Activated naive CD4-positive, alpha-beta T cell treated with anti-CD3 and anti-CD28 coated beads, Interleukin-2, amount 50 U/mL, for 24 hours (primary cell): ENCODE measurements at regions not wholly inside any gene's neighbourhood (a gene's known extent, or its start where the extent isn't known, plus 50 kb on each side); places are given as distances from the start of the nearest gene placed in this dataset.

Experiments
- H3K27ac Mint-ChIP-seq: one replicate; pipeline ENCODE4 v1.8.0; 2021; ENCODE audit warnings: mild to moderate bottlenecking, mixed read lengths
- H3K27me3 Mint-ChIP-seq: one replicate; pipeline ENCODE4 v1.8.0; 2021; ENCODE audit warnings: mixed read lengths
- H3K36me3 Mint-ChIP-seq: one replicate; pipeline ENCODE4 v1.8.0; 2021; ENCODE audit warnings: mixed read lengths
- H3K4me1 Mint-ChIP-seq: one replicate; pipeline ENCODE4 v1.8.0; 2021; ENCODE audit warnings: mixed read lengths
- H3K4me3 Mint-ChIP-seq: one replicate; pipeline ENCODE4 v1.8.0; 2021; ENCODE audit warnings: mild to moderate bottlenecking, mixed read lengths
- H3K9me3 Mint-ChIP-seq: one replicate; pipeline ENCODE4 v1.8.0; 2021; ENCODE audit warnings: mixed read lengths

DNA sequence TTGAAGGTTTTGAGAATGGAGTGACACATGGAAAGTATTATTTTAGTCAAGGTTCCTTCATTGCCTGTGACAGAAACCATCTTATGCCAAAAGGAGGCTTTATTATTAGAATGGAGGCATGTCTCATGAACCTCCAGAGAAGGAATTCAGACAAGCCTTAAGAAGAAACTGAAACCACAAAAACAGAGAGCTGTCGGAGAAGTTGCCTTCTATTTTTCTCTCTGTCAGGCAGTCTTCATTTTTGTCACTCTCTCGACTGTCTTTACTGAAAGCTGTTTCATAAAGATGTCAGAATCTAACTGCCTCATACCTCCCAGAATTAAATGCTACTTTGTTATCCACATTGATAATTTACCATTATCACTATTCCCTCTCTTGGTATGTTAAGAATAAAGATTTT, 434.7 kb upstream of the ADGRL4 start:
- peaks cover 5% of the 10 kb centered on the region for H3K9me3 Mint-ChIP-seq
- H3K36me3 Mint-ChIP-seq: no peaks in the 10 kb centered on the region
- no peaks in the 10 kb centered on the region for H3K27me3 Mint-ChIP-seq
- no peak overlapping the region for H3K27ac Mint-ChIP-seq
- no peak overlapping the region for H3K4me3 Mint-ChIP-seq
- no peaks in the 10 kb centered on the region for H3K4me1 Mint-ChIP-seq

DNA sequence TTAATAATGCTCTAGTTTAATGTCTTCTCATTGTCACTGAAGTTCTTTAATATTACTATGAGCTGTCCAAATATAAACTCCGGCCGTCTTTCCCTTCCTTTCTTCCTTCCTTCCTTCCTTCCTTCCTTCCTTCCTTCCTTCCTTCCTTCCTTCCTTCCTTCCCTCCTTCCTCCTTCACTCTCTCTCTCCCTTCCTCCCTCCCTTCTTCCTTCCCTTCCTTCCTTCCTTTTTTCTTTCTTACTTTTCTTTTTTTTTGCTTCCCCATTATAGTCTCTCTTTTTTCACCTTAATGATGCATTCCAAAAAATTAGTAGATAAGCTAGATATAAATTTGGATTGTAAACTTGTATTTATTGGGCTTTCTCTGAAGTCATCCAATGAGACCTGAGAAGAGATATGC, 431.0 kb upstream of the ADGRL4 start:
- H3K27me3 Mint-ChIP-seq: no peaks in the 10 kb centered on the region
- H3K9me3 Mint-ChIP-seq: peaks cover 5% of the 10 kb centered on the region
- H3K4me1 Mint-ChIP-seq: no peaks in the 10 kb centered on the region
- no peak overlapping the region for H3K27ac Mint-ChIP-seq
- no peaks in the 10 kb centered on the region for H3K36me3 Mint-ChIP-seq
- no peak overlapping the region for H3K4me3 Mint-ChIP-seq

DNA sequence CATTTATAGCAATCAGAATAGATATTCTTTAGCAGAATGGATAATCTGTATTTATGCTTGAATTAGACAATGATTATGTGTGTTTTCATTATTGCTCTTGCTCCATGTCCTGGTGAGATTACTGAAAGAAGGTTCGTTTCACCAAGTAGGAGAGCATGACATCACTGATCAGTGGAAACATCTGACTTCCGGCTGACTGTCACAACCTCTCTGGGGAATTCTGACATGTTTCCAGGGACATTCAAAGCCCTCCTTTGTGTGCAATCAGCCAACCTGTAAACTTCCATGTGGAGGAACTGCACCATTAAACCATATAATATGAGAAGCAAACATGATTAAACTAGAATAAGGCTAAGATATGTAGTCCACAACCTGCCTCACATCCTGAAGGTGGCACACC, 424.8 kb upstream of the ADGRL4 start:
- no peaks in the 10 kb centered on the region for H3K4me1 Mint-ChIP-seq
- no peaks in the 10 kb centered on the region for H3K9me3 Mint-ChIP-seq
- H3K4me3 Mint-ChIP-seq: no peak overlapping the region
- no peak overlapping the region for H3K27ac Mint-ChIP-seq
- H3K27me3 Mint-ChIP-seq: no peaks in the 10 kb centered on the region
- no peaks in the 10 kb centered on the region for H3K36me3 Mint-ChIP-seq

- no peak overlapping the region for H3K27ac Mint-ChIP-seq
- no peaks in the 10 kb centered on the region for H3K4me1 Mint-ChIP-seq
- H3K9me3 Mint-ChIP-seq: no peaks in the 10 kb centered on the region
- H3K4me3 Mint-ChIP-seq: no peak overlapping the region
- H3K36me3 Mint-ChIP-seq: no peaks in the 10 kb centered on the region
- no peaks in the 10 kb centered on the region for H3K27me3 Mint-ChIP-seq
Observed at GRCh38 chr1:79430437-79430836, 423.9 kb upstream of the ADGRL4 start.

DNA sequence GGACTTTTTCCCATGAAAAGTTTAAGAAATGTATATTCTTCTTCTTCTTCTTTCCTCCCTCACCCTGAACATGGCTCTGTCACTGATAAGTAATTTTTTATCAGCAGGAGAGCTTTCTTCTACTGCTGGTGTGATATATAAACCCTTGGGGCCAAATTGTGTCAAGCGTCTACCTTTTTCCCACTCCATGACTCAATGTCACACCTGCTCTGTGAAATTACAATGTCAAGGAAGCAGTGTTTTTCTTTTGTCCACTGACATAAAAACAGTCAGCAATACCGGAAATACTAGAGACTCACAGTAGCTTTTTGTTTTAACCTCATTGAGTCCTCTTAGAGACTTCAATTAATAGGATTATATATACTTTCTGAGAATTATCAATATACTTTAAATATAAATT, 416.2 kb upstream of the ADGRL4 start:
- Mint-ChIP-seq H3K27ac (no peak overlapping the region), H3K4me1 (no peaks in the 10 kb centered on the region), H3K4me3 (no peak overlapping the region), H3K27me3 (no peaks in the 10 kb centered on the region), H3K36me3 (no peaks in the 10 kb centered on the region), H3K9me3 (no peaks in the 10 kb centered on the region)

GRCh38 chr1:79398501-79398900, 392.0 kb upstream of the ADGRL4 start:
- Mint-ChIP-seq H3K9me3 (peaks cover 13% of the 10 kb centered on the region), H3K4me3 (no peak overlapping the region), H3K4me1 (no peaks in the 10 kb centered on the region), H3K27me3 (no peaks in the 10 kb centered on the region), H3K27ac (no peak overlapping the region), H3K36me3 (no peaks in the 10 kb centered on the region)

DNA sequence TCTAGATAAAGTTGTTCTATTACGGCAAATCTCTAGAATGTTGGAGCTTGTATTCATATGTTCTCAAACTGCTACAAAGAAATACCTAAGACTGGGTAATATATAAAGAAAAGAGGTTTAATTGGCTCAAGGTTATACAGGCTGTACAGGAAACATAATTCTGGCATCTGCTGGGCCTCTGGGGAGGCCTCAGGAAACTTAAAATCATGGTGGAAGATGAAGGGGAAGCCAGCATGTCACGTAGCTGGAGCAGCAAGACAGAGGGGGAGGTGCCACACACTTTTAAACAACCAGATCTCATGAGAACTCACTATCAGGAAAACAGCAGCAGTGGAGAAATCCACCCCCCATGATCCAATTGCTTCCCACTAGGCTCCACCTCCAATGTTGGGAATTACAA, 390.4 kb upstream of the ADGRL4 start:
- Mint-ChIP-seq H3K4me3 (no peak overlapping the region), H3K27ac (no peak overlapping the region), H3K36me3 (no peaks in the 10 kb centered on the region), H3K27me3 (no peaks in the 10 kb centered on the region), H3K9me3 (peaks cover 13% of the 10 kb centered on the region), H3K4me1 (no peaks in the 10 kb centered on the region)

DNA sequence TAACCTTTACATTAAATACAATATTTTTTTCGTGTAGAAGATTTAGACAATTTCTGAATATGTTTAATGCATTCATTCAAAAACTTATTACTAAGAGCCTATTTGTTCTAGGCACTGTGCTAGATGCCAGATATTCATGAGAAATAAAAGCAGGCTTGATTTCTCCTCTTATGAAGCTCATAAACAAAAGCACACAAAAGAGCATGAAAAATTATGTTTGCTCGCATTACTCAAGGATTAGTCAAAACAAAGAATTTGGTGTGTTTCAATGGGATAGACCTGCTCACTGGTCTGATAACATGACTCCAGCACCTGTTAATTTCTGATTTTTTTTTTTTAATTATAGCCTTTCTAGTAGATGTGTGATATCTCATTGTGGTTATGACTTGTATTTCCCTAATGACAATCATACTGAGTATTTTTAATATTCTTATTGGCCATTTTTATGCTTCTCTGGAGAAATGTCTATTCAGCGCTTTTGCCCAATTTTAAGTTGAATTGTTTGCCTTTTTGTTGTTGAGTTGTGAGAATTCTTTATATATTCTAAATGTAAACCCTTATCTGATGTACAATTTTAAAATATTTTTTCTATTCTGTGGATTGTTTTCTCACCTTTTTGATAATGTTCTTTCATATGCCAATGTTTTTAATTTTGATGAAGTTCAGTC, 382.3 kb upstream of the ADGRL4 start:
- Mint-ChIP-seq H3K36me3 (no peaks in the 10 kb centered on the region), H3K4me1 (no peaks in the 10 kb centered on the region), H3K27ac (no peak overlapping the region), H3K4me3 (no peak overlapping the region), H3K27me3 (peaks cover 2% of the 10 kb centered on the region), H3K9me3 (peaks cover 9% of the 10 kb centered on the region)

DNA sequence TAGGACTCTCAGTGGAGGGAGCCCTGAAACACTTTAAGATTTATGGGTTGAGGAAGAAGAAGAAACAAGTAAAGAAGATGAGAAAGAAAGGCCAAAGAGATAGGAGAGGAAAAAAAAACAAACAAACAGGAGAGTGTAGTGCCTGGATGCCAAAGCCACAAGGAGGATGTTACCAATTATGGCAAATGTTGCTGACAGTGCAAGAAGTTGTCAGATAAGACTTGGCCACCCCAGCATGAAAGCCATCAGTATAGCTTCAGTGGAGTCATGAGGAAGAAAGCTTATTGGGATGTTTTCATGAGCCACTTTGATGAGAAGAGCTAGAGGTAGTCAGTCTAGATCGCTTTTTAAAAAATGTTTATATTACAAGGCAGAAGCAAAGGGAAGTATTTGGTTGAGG, 380.2 kb upstream of the ADGRL4 start:
- Mint-ChIP-seq H3K36me3 (no peaks in the 10 kb centered on the region), H3K27ac (no peak overlapping the region), H3K27me3 (peaks cover 2% of the 10 kb centered on the region), H3K9me3 (peaks cover 8% of the 10 kb centered on the region), H3K4me3 (no peak overlapping the region), H3K4me1 (no peaks in the 10 kb centered on the region)

- no peak overlapping the region for H3K4me3 Mint-ChIP-seq
- no peak overlapping the region for H3K27ac Mint-ChIP-seq
- H3K4me1 Mint-ChIP-seq: no peaks in the 10 kb centered on the region
- H3K27me3 Mint-ChIP-seq: no peaks in the 10 kb centered on the region
- no peaks in the 10 kb centered on the region for H3K36me3 Mint-ChIP-seq
- H3K9me3 Mint-ChIP-seq: peaks cover 4% of the 10 kb centered on the region
Observed at GRCh38 chr1:79380078-79380477, 373.5 kb upstream of the ADGRL4 start.

- no peak overlapping the region for H3K4me3 Mint-ChIP-seq
- H3K27me3 Mint-ChIP-seq: no peaks in the 10 kb centered on the region
- no peaks in the 10 kb centered on the region for H3K4me1 Mint-ChIP-seq
- H3K9me3 Mint-ChIP-seq: peaks cover 5% of the 10 kb centered on the region
- H3K36me3 Mint-ChIP-seq: no peaks in the 10 kb centered on the region
- H3K27ac Mint-ChIP-seq: no peak overlapping the region
Observed at GRCh38 chr1:79376106-79376505, 369.6 kb upstream of the ADGRL4 start.

- no peak overlapping the region for H3K27ac Mint-ChIP-seq
- no peaks in the 10 kb centered on the region for H3K36me3 Mint-ChIP-seq
- H3K4me3 Mint-ChIP-seq: no peak overlapping the region
- no peaks in the 10 kb centered on the region for H3K4me1 Mint-ChIP-seq
- no peaks in the 10 kb centered on the region for H3K27me3 Mint-ChIP-seq
- H3K9me3 Mint-ChIP-seq: peaks cover 5% of the 10 kb centered on the region
Observed at GRCh38 chr1:79375352-79375751, 368.8 kb upstream of the ADGRL4 start.

- H3K9me3 Mint-ChIP-seq: peaks cover 5% of the 10 kb centered on the region
- no peaks in the 10 kb centered on the region for H3K36me3 Mint-ChIP-seq
- no peaks in the 10 kb centered on the region for H3K27me3 Mint-ChIP-seq
- H3K27ac Mint-ChIP-seq: no peak overlapping the region
- H3K4me3 Mint-ChIP-seq: no peak overlapping the region
- no peaks in the 10 kb centered on the region for H3K4me1 Mint-ChIP-seq
Observed at GRCh38 chr1:79374397-79374796, 367.9 kb upstream of the ADGRL4 start.

DNA sequence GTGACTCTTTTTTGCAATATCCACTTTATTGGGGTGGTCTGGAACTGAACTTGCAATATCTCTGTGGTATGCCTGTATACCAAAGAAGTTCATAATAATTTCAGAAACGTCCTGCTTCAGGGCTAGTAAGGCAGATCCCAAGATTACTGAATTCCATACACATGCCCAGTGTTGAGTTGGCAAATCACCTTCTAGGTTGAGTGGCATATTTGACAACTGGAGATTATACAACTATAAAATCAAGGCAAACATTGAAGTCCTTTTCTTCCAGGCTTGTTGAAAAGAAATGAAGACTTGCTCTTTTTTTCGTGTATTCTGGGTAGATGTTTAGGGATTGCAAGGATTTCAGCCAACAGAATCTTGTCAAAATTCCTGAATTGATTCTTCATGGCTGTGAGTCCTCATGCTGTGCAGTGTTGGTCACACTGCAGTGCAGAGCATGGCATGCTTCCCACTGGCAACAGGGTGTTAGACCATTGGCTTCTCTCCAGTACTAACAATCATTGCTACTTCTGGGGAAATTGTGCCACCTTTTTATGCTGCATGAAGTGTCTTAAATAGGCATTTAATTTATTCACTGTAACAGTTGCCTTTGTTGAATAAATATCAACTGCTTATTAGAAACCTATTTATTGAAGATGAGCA, 367.1 kb upstream of the ADGRL4 start:
- Mint-ChIP-seq H3K36me3 (no peaks in the 10 kb centered on the region), H3K9me3 (peaks cover 5% of the 10 kb centered on the region), H3K27me3 (no peaks in the 10 kb centered on the region), H3K4me3 (no peak overlapping the region), H3K4me1 (no peaks in the 10 kb centered on the region), H3K27ac (no peak overlapping the region)

DNA sequence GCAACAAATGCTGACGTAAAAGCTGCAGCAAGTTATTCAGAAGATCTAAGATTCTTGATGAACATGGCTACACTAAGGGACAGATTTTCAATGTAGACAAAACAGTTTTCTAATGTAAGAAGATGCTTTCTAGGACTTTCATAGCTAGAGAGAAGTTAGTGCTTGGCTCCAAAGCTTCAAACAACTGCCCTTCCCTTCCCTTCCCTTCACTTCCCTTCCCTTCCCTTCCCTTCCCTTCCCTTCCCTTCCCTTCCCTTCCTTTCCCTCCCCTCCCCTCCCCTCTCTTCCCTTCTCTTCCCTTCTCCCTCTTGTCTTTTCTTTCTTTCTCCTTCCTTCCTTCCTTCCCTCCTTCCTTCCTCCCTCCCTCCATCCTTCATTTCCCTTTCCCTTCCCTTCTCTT, 365.3 kb upstream of the ADGRL4 start:
- no peak overlapping the region for H3K27ac Mint-ChIP-seq
- H3K36me3 Mint-ChIP-seq: no peaks in the 10 kb centered on the region
- no peak overlapping the region for H3K4me3 Mint-ChIP-seq
- no peaks in the 10 kb centered on the region for H3K4me1 Mint-ChIP-seq
- H3K27me3 Mint-ChIP-seq: no peaks in the 10 kb centered on the region
- H3K9me3 Mint-ChIP-seq: peaks cover 5% of the 10 kb centered on the region

DNA sequence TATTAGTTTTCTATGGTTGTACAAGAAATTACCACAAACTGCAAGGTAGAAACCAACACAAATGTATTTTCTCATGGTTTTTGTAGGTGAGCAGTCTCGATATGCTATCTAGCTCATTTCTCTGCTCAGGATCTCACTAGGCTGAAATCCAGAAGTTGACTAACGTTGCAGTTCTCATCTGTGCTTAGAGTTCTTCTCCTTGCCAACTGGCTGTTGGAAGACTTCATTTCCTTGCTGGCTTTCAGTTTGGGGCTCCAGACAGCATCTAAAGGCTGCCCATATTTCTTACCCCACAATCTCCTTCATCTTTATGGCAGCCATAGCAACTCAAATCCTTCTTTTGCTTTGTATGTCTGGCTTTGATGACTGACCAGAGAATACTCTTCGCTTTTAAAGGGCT, 362.6 kb upstream of the ADGRL4 start:
- Mint-ChIP-seq H3K27me3 (no peaks in the 10 kb centered on the region), H3K4me3 (no peak overlapping the region), H3K36me3 (no peaks in the 10 kb centered on the region), H3K9me3 (peaks cover 5% of the 10 kb centered on the region), H3K4me1 (no peaks in the 10 kb centered on the region), H3K27ac (no peak overlapping the region)

DNA sequence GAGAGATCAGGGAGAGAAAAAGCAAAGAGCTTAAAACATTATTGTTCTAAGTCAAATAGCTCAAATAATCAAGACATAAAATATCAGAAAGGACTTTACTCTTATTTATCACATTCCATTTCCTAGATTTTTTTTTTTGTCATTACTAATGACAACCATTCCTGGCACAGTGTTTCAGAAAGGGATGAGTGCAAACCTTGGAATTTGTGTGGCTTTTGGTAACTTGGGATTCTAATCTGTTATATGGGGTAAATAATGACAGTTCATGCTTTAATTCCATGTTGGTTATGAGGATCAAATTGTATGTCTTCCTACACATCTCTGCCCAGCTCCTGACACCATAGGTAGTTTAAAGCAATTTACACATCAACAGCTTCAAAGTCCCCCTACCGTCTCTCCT, 358.4 kb upstream of the ADGRL4 start:
- no peaks in the 10 kb centered on the region for H3K4me1 Mint-ChIP-seq
- no peaks in the 10 kb centered on the region for H3K9me3 Mint-ChIP-seq
- H3K36me3 Mint-ChIP-seq: no peaks in the 10 kb centered on the region
- no peak overlapping the region for H3K27ac Mint-ChIP-seq
- H3K4me3 Mint-ChIP-seq: no peak overlapping the region
- no peaks in the 10 kb centered on the region for H3K27me3 Mint-ChIP-seq
